H9 (cell line): ENCODE measurements at regions not wholly inside any gene's neighbourhood (a gene's known extent, or its start where the extent isn't known, plus 50 kb on each side); places are given as distances from the start of the nearest gene placed in this dataset.

ENCODE experiments used
- DNase-seq: peaks from one replicate; pipeline ENCODE4 v3.0.0-alpha.2; 2017
- H2AFZ ChIP-seq: one replicate; pipeline ENCODE4 v1.6.1; 2013; ENCODE audit warnings: mild to moderate bottlenecking, low read length, control low read depth, moderate library complexity
- H2AK5ac ChIP-seq: 2 replicates; pipeline ENCODE4 v1.6.1; 2013; ENCODE audit warnings: low read length, control low read depth, mixed read lengths; ENCODE audit not compliant: insufficient read length
- H2BK120ac ChIP-seq: one replicate; pipeline ENCODE4 v1.6.1; 2013; ENCODE audit warnings: low read depth, mild to moderate bottlenecking, low read length, control low read depth, inconsistent platforms; ENCODE audit not compliant: poor library complexity, severe bottlenecking
- H2BK12ac ChIP-seq: 2 replicates; pipeline ENCODE4 v1.6.1; 2013; ENCODE audit warnings: low read length, control low read depth, mixed read lengths, low read depth; ENCODE audit not compliant: insufficient read length
- H2BK15ac ChIP-seq: 2 replicates; pipeline ENCODE4 v1.6.1; 2013; ENCODE audit warnings: low read depth, low read length, control low read depth
- H2BK20ac ChIP-seq: one replicate; pipeline ENCODE4 v1.6.1; 2013; ENCODE audit warnings: low read depth, mild to moderate bottlenecking, low read length, control low read depth, inconsistent platforms; ENCODE audit not compliant: poor library complexity, severe bottlenecking
- H2BK5ac ChIP-seq: 2 replicates; pipeline ENCODE4 v1.6.1; 2013; ENCODE audit warnings: low read length, control low read depth, mixed read lengths; ENCODE audit not compliant: insufficient read length
- H3K14ac ChIP-seq: 2 replicates; pipeline ENCODE4 v1.6.1; 2013; ENCODE audit warnings: low read length, control low read depth; ENCODE audit not compliant: insufficient read depth
- H3K18ac ChIP-seq: 2 replicates; pipeline ENCODE4 v1.6.1; 2013; ENCODE audit warnings: low read depth, mild to moderate bottlenecking, mixed read lengths, low read length, control low read depth; ENCODE audit not compliant: insufficient read length
- H3K23ac ChIP-seq: 2 replicates; pipeline ENCODE4 v1.6.1; 2013; ENCODE audit warnings: low read length, control low read depth, mixed read lengths, low read depth; ENCODE audit not compliant: insufficient read length
- H3K23me2 ChIP-seq: 2 replicates; pipeline ENCODE4 v1.6.1; 2013; ENCODE audit warnings: low read depth, mild to moderate bottlenecking, mixed read lengths, low read length, control low read depth; ENCODE audit not compliant: insufficient read length, poor library complexity, severe bottlenecking
- H3K27ac ChIP-seq: 2 replicates; pipeline ENCODE4 v1.5.1; 2013; ENCODE audit warnings: low read length, control low read depth, mixed read lengths, low read depth; ENCODE audit not compliant: insufficient read length
- H3K27me3 ChIP-seq: 2 replicates; pipeline ENCODE4 v1.6.1; 2013; ENCODE audit warnings: low read length, control low read depth, inconsistent platforms; ENCODE audit not compliant: insufficient read depth
- H3K4ac ChIP-seq: 2 replicates; pipeline ENCODE4 v1.6.1; 2013; ENCODE audit warnings: low read depth, mild to moderate bottlenecking, control low read depth, inconsistent platforms, low read length, moderate library complexity
- H3K4me1 ChIP-seq: 2 replicates; pipeline ENCODE4 v1.6.1; 2013; ENCODE audit warnings: low read length, control low read depth, inconsistent platforms; ENCODE audit not compliant: insufficient read depth
- H3K4me2 ChIP-seq: 2 replicates; pipeline ENCODE4 v1.6.1; 2013; ENCODE audit warnings: low read length, control low read depth, mixed read lengths; ENCODE audit not compliant: insufficient read length, insufficient read depth
- H3K56ac ChIP-seq: 2 replicates; pipeline ENCODE4 v1.6.1; 2013; ENCODE audit warnings: low read depth, mild to moderate bottlenecking, mixed read lengths, low read length, control low read depth; ENCODE audit not compliant: insufficient read length
- H3K79me1 ChIP-seq: 2 replicates; pipeline ENCODE4 v1.6.1; 2013; ENCODE audit warnings: low read depth, mild to moderate bottlenecking, moderate library complexity, low read length, control low read depth, inconsistent platforms; ENCODE audit not compliant: insufficient read depth, poor library complexity, severe bottlenecking
- H3K79me2 ChIP-seq: 2 replicates; pipeline ENCODE4 v1.6.1; 2013; ENCODE audit warnings: low read length, control low read depth, inconsistent platforms; ENCODE audit not compliant: insufficient read depth
- H3K9ac ChIP-seq: 2 replicates; pipeline ENCODE4 v1.6.1; 2013; ENCODE audit warnings: low read length, control low read depth, mixed read lengths; ENCODE audit not compliant: insufficient read length; ENCODE audit errors: extremely low read depth
- H3K9me3 ChIP-seq: one replicate; pipeline ENCODE4 v1.6.1; 2013; ENCODE audit warnings: low read depth, low read length, inconsistent platforms; ENCODE audit not compliant: control insufficient read depth
- H3T11ph ChIP-seq: one replicate; pipeline ENCODE4 v1.6.1; 2013; ENCODE audit warnings: mild to moderate bottlenecking, low read length, control low read depth, inconsistent platforms
- H4K20me1 ChIP-seq: one replicate; pipeline ENCODE4 v1.6.1; 2013; ENCODE audit not compliant: control insufficient read depth, insufficient read length, insufficient read depth
- H4K5ac ChIP-seq: 2 replicates; pipeline ENCODE4 v1.6.1; 2013; ENCODE audit warnings: low read depth, mild to moderate bottlenecking, mixed read lengths, low read length, control low read depth; ENCODE audit not compliant: insufficient read length
- H4K8ac ChIP-seq: replicated peaks from 2 replicates; pipeline ENCODE4 v1.6.1; 2013; ENCODE audit warnings: low read length, control low read depth, mixed read lengths, low read depth; ENCODE audit not compliant: insufficient read length
- H4K91ac ChIP-seq: 2 replicates; pipeline ENCODE4 v1.6.1; 2013; ENCODE audit warnings: low read depth, mild to moderate bottlenecking, moderate library complexity, mixed read lengths, low read length, control low read depth; ENCODE audit not compliant: insufficient read length
- H3K27ac Mint-ChIP-seq, 3 experiments: 2 replicates in 2 of 3; 3 replicates in 1 of 3; pipeline ENCODE4 v1.8.0; 2020 to 2021; ENCODE audit warnings: mixed read lengths in 3 of 3, mild to moderate bottlenecking in 1 of 3, moderate library complexity in 1 of 3
- H3K27me3 Mint-ChIP-seq: 2 replicates; pipeline ENCODE4 v1.8.0; 2021; ENCODE audit warnings: low read depth, mild to moderate bottlenecking, moderate library complexity, mixed read lengths
- H3K36me3 Mint-ChIP-seq, 3 experiments: 2 replicates in 2 of 3; 3 replicates in 1 of 3; pipeline ENCODE4 v1.8.0; 2020 to 2021; ENCODE audit warnings: low read depth in 3 of 3, mixed read lengths in 3 of 3; ENCODE audit not compliant: insufficient read depth in 1 of 3
- H3K4me1 Mint-ChIP-seq, 2 experiments: 2 replicates each; pipeline ENCODE4 v1.8.0; 2020; ENCODE audit warnings: mixed read lengths in 2 of 2
- H3K4me3 Mint-ChIP-seq, 2 experiments: 2 replicates in 1 of 2; 3 replicates in 1 of 2; pipeline ENCODE4 v1.8.0; 2020 to 2021; ENCODE audit warnings: mild to moderate bottlenecking in 2 of 2, mixed read lengths in 2 of 2, moderate library complexity in 1 of 2
- H3K9me3 Mint-ChIP-seq, 2 experiments: 2 replicates in 1 of 2; 3 replicates in 1 of 2; pipeline ENCODE4 v1.8.0; 2020; ENCODE audit warnings: mild to moderate bottlenecking in 2 of 2, mixed read lengths in 2 of 2, moderate library complexity in 1 of 2
- WGBS: extraction: QIAGEN DNeasy Blood & Tissue Kit; methylation state at CpG from one replicate; pipeline ENCODE4 v1.1.7; 2013; ENCODE audit warnings: missing lambda C conversion rate, low lambda C conversion rate, mixed read lengths; ENCODE audit not compliant: insufficient read length; ENCODE audit errors: extremely low coverage; 5-methylcytosine and 5-hydroxymethylcytosine counted together
- TF ChIP-seq, protein P1 (sequence below): fragments of 200-600 bp; sonication (generic); conservative IDR thresholded peaks from 3 replicates; pipeline ENCODE4 v1.8.0; 2021; ENCODE audit warnings: antibody characterized with exemption, mild to moderate bottlenecking

DNA sequence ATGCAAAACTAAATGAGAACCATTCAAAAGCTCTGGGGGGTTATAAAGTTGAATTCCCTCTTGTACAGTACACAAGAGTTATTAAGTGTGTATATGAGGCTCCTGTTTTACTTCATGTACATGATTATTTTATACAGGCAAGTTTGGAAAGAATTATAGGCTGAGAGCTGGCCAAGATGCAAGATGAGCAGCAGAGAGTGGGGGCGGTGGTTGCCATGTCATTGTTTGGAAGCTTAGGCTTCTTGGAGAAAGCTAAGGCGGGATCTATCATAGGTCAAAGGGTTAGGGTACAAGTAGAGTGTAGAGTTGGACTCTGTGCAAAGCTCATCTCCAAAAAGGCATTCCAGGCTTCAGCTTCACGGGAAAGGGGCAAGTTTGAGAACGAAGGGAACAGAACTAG, 297.1 kb upstream of the TBX3 start:
- no peak for DNase-seq
- no peak overlapping the region for H3K56ac ChIP-seq
- H2BK20ac ChIP-seq = no peak overlapping the region
- H3K4me1 ChIP-seq = no peaks in the 10 kb centered on the region
- no peaks in the 10 kb centered on the region for H3K36me3 Mint-ChIP-seq
- H3K23ac ChIP-seq = no peak overlapping the region
- H3K18ac ChIP-seq = no peak overlapping the region
- no peak overlapping the region for H2BK15ac ChIP-seq
- H2AK5ac ChIP-seq = no peak overlapping the region
- no peak overlapping the region for H2BK5ac ChIP-seq
- H3K14ac ChIP-seq = no peak overlapping the region
- H4K20me1 ChIP-seq = no peaks in the 10 kb centered on the region
- no peak overlapping the region for H3T11ph ChIP-seq
- no peaks in the 10 kb centered on the region for H3K27me3 ChIP-seq
- TF ChIP-seq, protein P1, sequence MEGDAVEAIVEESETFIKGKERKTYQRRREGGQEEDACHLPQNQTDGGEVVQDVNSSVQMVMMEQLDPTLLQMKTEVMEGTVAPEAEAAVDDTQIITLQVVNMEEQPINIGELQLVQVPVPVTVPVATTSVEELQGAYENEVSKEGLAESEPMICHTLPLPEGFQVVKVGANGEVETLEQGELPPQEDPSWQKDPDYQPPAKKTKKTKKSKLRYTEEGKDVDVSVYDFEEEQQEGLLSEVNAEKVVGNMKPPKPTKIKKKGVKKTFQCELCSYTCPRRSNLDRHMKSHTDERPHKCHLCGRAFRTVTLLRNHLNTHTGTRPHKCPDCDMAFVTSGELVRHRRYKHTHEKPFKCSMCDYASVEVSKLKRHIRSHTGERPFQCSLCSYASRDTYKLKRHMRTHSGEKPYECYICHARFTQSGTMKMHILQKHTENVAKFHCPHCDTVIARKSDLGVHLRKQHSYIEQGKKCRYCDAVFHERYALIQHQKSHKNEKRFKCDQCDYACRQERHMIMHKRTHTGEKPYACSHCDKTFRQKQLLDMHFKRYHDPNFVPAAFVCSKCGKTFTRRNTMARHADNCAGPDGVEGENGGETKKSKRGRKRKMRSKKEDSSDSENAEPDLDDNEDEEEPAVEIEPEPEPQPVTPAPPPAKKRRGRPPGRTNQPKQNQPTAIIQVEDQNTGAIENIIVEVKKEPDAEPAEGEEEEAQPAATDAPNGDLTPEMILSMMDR = no peak
- H3K4me2 ChIP-seq = no peak overlapping the region
- no peak overlapping the region for H3K9ac ChIP-seq
- H3K27ac Mint-ChIP-seq = no peak overlapping the region
- H4K8ac ChIP-seq = no peak overlapping the region
- WGBS = no CpG with 5 or more reads among the region's 4 CpGs
- H2AFZ ChIP-seq = no peak overlapping the region
- no peak overlapping the region for H4K5ac ChIP-seq
- no peak overlapping the region for H3K4ac ChIP-seq
- no peaks in the 10 kb centered on the region for H3K79me2 ChIP-seq
- H2BK12ac ChIP-seq = no peak overlapping the region
- H3K9me3 ChIP-seq = no peaks in the 10 kb centered on the region
- peaks cover 0 to 2% of the 10 kb centered on the region in 2 experiments; a peak in 1 of 5 replicates for H3K9me3 Mint-ChIP-seq
- H4K91ac ChIP-seq = no peak overlapping the region
- H3K27ac ChIP-seq = no peak overlapping the region
- no peaks in the 10 kb centered on the region for H3K79me1 ChIP-seq
- H3K4me1 Mint-ChIP-seq = no peaks in the 10 kb centered on the region
- H3K23me2 ChIP-seq = no peaks in the 10 kb centered on the region
- peaks cover 21% of the 10 kb centered on the region for H3K27me3 Mint-ChIP-seq
- no peak overlapping the region for H3K4me3 Mint-ChIP-seq
- no peak overlapping the region for H2BK120ac ChIP-seq
